HUDEP-2 (cell line): ENCODE measurements at regions not wholly inside any gene's neighbourhood (a gene's known extent, or its start where the extent isn't known, plus 50 kb on each side); places are given as distances from the start of the nearest gene placed in this dataset.

Experiments used
- DNase-seq, 76 experiments: peaks; one replicate each; lab custom pipeline; 2025; ENCODE audit not compliant: unreplicated experiment in 76 of 76; lab: John Stamatoyannopoulos, UW

- DNase-seq = no peak
Measured at GRCh38 chr15:98408231-98408630, 240.1 kb upstream of the IGF1R start.

DNA sequence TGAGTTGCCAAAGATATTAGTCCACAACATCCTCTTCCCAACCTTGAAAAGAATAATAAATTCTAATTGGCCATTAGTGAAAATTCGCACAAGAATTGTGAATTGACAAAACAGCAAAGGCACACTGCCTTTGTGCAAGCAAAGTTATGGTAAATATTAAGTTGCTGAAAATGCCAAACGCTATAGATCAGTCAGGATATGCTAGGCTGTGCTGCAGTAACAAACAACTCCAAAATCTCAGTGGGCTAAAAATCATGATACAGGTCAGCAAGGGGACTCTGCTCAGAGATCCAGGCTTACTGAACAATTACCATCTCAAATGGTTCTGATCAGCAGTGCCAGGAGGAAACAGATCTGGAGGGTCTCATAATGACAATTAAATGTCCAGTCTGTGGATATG is 238.0 kb upstream of the IGF1R start:
- no peak for DNase-seq

DNA sequence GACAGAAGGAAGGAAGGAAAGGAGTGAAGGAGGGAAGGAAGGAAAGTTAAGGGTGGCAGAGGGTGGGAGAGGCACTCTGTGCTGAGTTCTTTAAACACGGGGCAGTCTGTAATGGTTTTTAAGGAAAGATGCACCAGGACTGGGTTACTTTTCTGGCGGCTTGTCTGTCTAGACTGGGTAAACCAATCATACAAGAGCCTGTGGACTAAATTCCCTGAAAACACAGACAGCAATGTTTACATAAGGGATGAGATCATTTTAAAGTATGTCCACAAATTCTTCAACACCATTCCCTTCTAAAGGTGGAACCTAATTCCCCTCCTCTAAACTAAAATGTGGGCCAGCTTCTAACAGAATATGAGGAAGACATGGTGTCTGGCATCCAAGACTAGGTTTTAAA is 235.5 kb upstream of the IGF1R start:
- DNase-seq = no peak

GRCh38 chr15:98413933-98414546 is 234.3 kb upstream of the IGF1R start:
- no peak for DNase-seq

GRCh38 chr15:98416222-98416855 is 232.0 kb upstream of the IGF1R start:
- no peak for DNase-seq

GRCh38 chr15:98417346-98417745 is 231.0 kb upstream of the IGF1R start:
- no peak for DNase-seq

GRCh38 chr15:98418122-98418521 is 230.2 kb upstream of the IGF1R start:
- no peak for DNase-seq

DNA sequence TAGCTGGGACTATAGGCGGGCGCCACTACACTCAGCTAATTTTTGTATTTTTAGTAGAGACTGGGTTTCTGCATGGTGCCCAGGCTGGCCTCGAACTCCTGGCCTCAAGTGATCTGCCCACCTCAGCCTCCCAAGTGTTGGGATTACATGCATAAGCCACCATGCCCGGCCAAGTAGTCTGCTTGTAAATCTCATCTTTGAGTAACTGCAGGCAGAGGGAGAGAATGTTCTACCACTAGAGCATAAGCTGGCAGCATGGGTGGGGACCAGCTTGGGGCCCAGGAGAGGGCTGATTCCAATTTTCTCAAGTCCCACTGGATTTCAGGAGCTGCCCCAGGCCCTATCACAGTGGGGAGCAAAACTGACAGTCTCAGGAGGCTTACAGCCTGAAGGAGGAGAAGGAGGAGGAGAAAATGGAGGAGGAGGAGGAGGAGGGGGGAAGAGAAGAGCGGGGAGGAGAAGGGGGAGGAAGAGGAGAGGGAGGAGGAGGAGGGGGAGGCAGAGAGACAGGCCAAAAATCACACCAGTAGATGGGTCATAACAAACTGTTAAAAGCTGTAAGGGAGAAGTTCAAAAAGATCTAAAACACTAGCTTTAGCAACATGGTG is 229.1 kb upstream of the IGF1R start:
- DNase-seq = no peak

DNA sequence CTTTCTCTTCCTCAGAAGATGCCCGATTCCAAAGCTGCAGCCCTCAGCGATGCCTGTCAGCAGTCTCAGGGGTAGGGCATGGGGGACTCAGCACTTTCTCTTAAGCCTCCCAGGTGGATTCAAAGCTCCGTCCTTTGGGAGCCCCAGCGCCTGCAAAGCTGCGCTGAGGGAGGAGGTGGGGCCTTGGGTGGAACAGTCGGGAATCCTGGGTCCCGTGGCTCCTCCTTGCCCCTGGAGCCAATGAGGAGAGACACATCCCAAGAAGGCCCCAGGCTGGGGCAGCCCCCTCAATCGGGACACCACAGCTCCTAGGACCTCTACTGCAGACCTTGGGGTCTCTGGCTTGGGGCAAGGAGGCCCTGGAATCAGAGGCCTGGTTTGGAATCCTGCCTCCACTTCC is 227.5 kb upstream of the IGF1R start:
- no peak for DNase-seq

GRCh38 chr15:98421419-98422129 is 226.8 kb upstream of the IGF1R start:
- DNase-seq = peak in 44 of 76 experiments; percentile 1 to 55 (median 22)

GRCh38 chr15:98422130-98422478 is 226.2 kb upstream of the IGF1R start:
- DNase-seq = no peak

- no peak for DNase-seq
Measured at GRCh38 chr15:98425173-98425572, 223.2 kb upstream of the IGF1R start.

- no peak for DNase-seq
Measured at GRCh38 chr15:98427321-98427720, 221.0 kb upstream of the IGF1R start.

- peak in 39 of 76 experiments; percentile 2 to 67 (median 25) for DNase-seq
Measured at GRCh38 chr15:98428253-98428989, 219.9 kb upstream of the IGF1R start.

- DNase-seq = no peak
Measured at GRCh38 chr15:98431171-98431570, 217.2 kb upstream of the IGF1R start.

- DNase-seq = no peak
Measured at GRCh38 chr15:98433346-98433745, 215.0 kb upstream of the IGF1R start.

DNA sequence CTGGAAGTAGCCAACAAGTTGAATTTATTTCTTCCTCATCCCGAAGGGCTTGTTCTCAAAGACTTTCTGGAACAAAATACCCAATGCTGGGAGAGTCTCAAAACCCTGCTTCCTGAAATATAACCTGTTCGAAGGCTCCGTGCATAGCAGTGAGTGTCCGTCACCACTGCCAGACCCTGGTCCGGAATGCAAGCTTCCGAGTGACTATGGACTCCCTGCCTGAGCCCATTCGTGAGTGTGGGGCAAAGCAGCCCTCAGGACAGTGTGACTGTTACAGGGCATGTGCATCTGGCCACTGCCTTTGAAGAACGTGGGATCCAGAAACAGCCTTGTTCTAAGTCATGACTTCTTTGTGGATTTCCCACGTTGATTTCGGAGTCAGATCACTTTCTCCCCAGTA is 214.5 kb upstream of the IGF1R start:
- DNase-seq = no peak

DNA sequence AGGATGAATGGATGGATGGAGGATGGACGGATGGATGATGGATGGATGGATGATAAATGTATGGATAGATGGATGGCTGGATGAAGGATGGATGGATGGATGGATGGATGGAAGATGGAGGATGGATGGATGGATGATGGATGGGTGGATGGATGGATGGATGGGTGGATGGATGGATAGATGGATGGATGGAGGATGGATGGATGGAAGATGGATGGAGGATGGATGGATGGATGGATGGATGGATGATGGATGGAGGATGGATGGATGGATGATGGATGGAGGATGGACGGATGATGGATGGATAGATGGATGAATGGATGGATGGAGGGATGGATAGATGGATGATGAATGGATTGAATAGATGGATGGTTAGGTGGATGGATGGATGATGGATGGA is 210.6 kb upstream of the IGF1R start:
- no peak for DNase-seq

DNA sequence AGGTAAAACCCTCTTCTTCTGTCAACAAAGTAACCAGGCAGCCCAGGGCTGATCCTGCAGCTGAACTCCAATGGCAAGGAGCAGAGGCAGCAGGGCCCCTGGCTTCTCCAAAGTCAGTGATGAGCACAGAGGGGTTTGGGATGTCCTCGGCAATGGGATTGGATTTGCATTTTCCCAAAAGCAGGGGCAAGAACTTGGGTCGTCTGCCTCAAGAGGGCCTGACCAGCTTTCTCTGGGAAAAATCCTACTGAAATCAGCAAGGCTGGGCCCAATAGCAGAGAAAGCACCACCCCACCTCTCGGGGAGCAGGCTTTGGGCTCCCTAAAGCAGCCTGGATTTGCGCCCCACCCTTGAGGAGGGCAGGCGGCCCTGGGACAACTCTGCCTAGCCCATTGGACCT is 210.0 kb upstream of the IGF1R start:
- DNase-seq = no peak

GRCh38 chr15:98438907-98439306 is 209.4 kb upstream of the IGF1R start:
- DNase-seq = no peak

- no peak for DNase-seq
Measured at GRCh38 chr15:98439523-98439942, 208.8 kb upstream of the IGF1R start.
